Liver (tissue), 8 donors: ENCODE measurements at regions not wholly inside any gene's neighbourhood (a gene's known extent, or its start where the extent isn't known, plus 50 kb on each side); places are given as distances from the start of the nearest gene placed in this dataset.

Experiments used
- DNase-seq: peaks from one replicate; pipeline ENCODE4 v3.0.0-alpha.2; 2017; ENCODE audit warnings: low spot score
- H3K27ac ChIP-seq, 2 donors: one replicate each; pipeline ENCODE4 v1.7.0; 2013; ENCODE audit warnings: inconsistent platforms in 2 of 2, low read length in 2 of 2, control low read depth in 1 of 2, low read depth in 1 of 2, mild to moderate bottlenecking in 1 of 2
- H3K27me3 ChIP-seq, 4 donors: one replicate each; pipeline versions ENCODE4 v1.6.1 to v1.7.0; 2013; ENCODE audit warnings: low read length in 3 of 4, inconsistent platforms in 1 of 4, mild to moderate bottlenecking in 1 of 4, moderate library complexity in 1 of 4; ENCODE audit not compliant: control insufficient read depth in 4 of 4, insufficient read depth in 4 of 4
- H3K36me3 ChIP-seq, 4 donors: one replicate each; pipeline versions ENCODE4 v1.6.1 to v1.7.0; 2013; ENCODE audit warnings: low read length in 3 of 4, mild to moderate bottlenecking in 3 of 4, low read depth in 1 of 4, moderate library complexity in 1 of 4; ENCODE audit not compliant: control insufficient read depth in 4 of 4, insufficient read depth in 3 of 4
- H3K4me1 ChIP-seq, 4 donors: one replicate each; pipeline versions ENCODE4 v1.6.1 to v1.7.0; 2013; ENCODE audit warnings: low read length in 3 of 4, mild to moderate bottlenecking in 3 of 4, moderate library complexity in 1 of 4; ENCODE audit not compliant: control insufficient read depth in 4 of 4, insufficient read depth in 4 of 4
- H3K4me3 ChIP-seq, 3 donors: one replicate each; pipeline versions ENCODE4 v1.6.1 to v1.7.0; 2013; ENCODE audit warnings: low read length in 3 of 3, control low read depth in 1 of 3, low read depth in 1 of 3, mild to moderate bottlenecking in 1 of 3
- H3K9ac ChIP-seq, 2 donors: one replicate each; pipeline ENCODE4 v1.7.0; 2013; ENCODE audit warnings: low read length in 2 of 2, mild to moderate bottlenecking in 2 of 2, moderate library complexity in 2 of 2, control low read depth in 1 of 2, low read depth in 1 of 2
- H3K9me3 ChIP-seq, 4 donors: one replicate each; pipeline versions ENCODE4 v1.6.1 to v1.7.0; 2013; ENCODE audit warnings: low read length in 3 of 4; ENCODE audit not compliant: control insufficient read depth in 4 of 4
- ATF3 ChIP-seq: IDR thresholded peaks from 2 replicates; pipeline ENCODE4 v1.6.1; 2016; ENCODE audit warnings: antibody characterized with exemption
- CTCF ChIP-seq: fragments of 150-350 bp; IDR thresholded peaks from 2 replicates; pipeline ENCODE4 v1.5.1; 2017; ENCODE audit warnings: improper control_type of control experiment, low read depth, low read length; ENCODE audit not compliant: missing input control
- EGR1 ChIP-seq, 2 donors: IDR thresholded peaks; 2 replicates each; pipeline ENCODE4 v1.6.1; 2016 to 2018; ENCODE audit warnings: antibody characterized with exemption in 2 of 2, low read depth in 2 of 2
- FOXA1 ChIP-seq: IDR thresholded peaks from 2 replicates; pipeline ENCODE4 v1.6.1; 2016; ENCODE audit warnings: antibody characterized with exemption
- GABPA ChIP-seq, 2 donors: IDR thresholded peaks in 1 of 2; conservative IDR thresholded peaks in 1 of 2; 2 replicates each; pipeline ENCODE4 v1.6.1; 2016; ENCODE audit warnings: antibody characterized with exemption in 2 of 2, mild to moderate bottlenecking in 1 of 2, moderate library complexity in 1 of 2
- HNF4A ChIP-seq, 2 donors: conservative IDR thresholded peaks; 2 replicates each; pipeline ENCODE4 v1.6.1; 2016; ENCODE audit warnings: antibody characterized with exemption in 2 of 2, mild to moderate bottlenecking in 2 of 2
- HNF4G ChIP-seq: IDR thresholded peaks from 2 replicates; pipeline ENCODE4 v1.6.1; 2016; ENCODE audit warnings: antibody characterized with exemption
- JUND ChIP-seq, 2 donors: IDR thresholded peaks; 2 replicates each; pipeline ENCODE4 v1.6.1; 2016; ENCODE audit warnings: antibody characterized with exemption in 2 of 2
- MAX ChIP-seq: IDR thresholded peaks from 2 replicates; pipeline ENCODE4 v1.6.1; 2016; ENCODE audit warnings: antibody characterized with exemption
- NR2F2 ChIP-seq: IDR thresholded peaks from 2 replicates; pipeline ENCODE4 v1.6.1; 2016; ENCODE audit warnings: antibody characterized with exemption
- RAD21 ChIP-seq, 2 donors: IDR thresholded peaks; 2 replicates each; pipeline ENCODE4 v1.6.1; 2016; ENCODE audit warnings: antibody characterized with exemption in 2 of 2, mild to moderate bottlenecking in 2 of 2
- RXRA ChIP-seq, 2 donors: IDR thresholded peaks; 2 replicates each; pipeline ENCODE4 v1.6.1; 2017 to 2018; ENCODE audit warnings: antibody characterized with exemption in 2 of 2, mild to moderate bottlenecking in 1 of 2
- SP1 ChIP-seq: IDR thresholded peaks from 2 replicates; pipeline ENCODE4 v1.6.1; 2018; ENCODE audit warnings: antibody characterized with exemption, mild to moderate bottlenecking
- TAF1 ChIP-seq: conservative IDR thresholded peaks from 2 replicates; pipeline ENCODE4 v1.6.1; 2016; ENCODE audit warnings: antibody characterized with exemption, mild to moderate bottlenecking
- YY1 ChIP-seq: IDR thresholded peaks from 2 replicates; pipeline ENCODE4 v1.6.1; 2016; ENCODE audit warnings: antibody characterized with exemption, mild to moderate bottlenecking
- ZBTB33 ChIP-seq: IDR thresholded peaks from 2 replicates; pipeline ENCODE4 v1.6.1; 2016; ENCODE audit warnings: antibody characterized with exemption
- WGBS: extraction: QIAGEN DNeasy Blood & Tissue Kit; methylation state at CpG from one replicate; pipeline ENCODE4 v1.1.7; 2013; 5-methylcytosine and 5-hydroxymethylcytosine counted together
- TF ChIP-seq, protein P1 (sequence below): IDR thresholded peaks from 2 replicates; pipeline ENCODE4 v1.6.1; 2016; ENCODE audit warnings: antibody characterized with exemption, mild to moderate bottlenecking
- donor health status: healthy.
- donor health status: healthy.
- donor health status: healthy.
- donor health status: healthy.
- donor health status: healthy.

DNA sequence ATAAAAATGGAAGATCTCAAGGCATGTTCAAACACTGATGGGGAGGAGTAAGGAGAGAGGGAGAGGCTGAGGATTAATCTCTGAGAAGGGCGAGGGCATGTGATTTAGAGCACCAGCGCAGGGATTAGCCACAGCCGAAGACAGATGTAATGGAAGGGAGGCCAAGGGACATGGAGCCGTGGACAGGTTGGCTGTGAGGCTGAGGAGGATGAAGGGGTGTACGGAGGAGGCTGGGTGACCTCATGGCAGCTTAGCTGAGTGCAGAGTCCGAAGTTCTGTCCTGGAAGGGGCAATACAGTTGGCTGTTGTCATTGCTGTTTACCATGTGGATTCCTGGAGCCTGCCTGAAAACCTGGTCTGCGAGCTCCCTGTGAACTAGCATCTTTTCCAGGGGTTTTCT lies 342.8 kb downstream of the RPS6KC1 start:
- 75% methylated on average over 7 of the region's 7 CpGs for WGBS
- Histone ChIP-seq H3K27ac (no peak overlapping the region), H3K9me3 (no peaks in the 10 kb centered on the region), H3K4me3 (no peak overlapping the region), H3K27me3 (no peaks in the 10 kb centered on the region), H3K9ac (no peak overlapping the region), H3K4me1 (no peaks in the 10 kb centered on the region), H3K36me3 (no peaks in the 10 kb centered on the region)
- DNase-seq = no peak
- no peak for TF ChIP-seq MAX

GRCh38 chr1:213394837-213395236 lies 343.8 kb downstream of the RPS6KC1 start:
- H3K4me3 ChIP-seq = no peak overlapping the region
- H3K27ac ChIP-seq = no peak overlapping the region
- H3K36me3 ChIP-seq = no peaks in the 10 kb centered on the region
- no peaks in the 10 kb centered on the region for H3K9me3 ChIP-seq
- H3K9ac ChIP-seq = no peak overlapping the region
- no peak for DNase-seq
- no peaks in the 10 kb centered on the region for H3K4me1 ChIP-seq
- H3K27me3 ChIP-seq = no peaks in the 10 kb centered on the region
- WGBS = 80% methylated on average over 5 of the region's 5 CpGs
- TF ChIP-seq HNF4A (conservative IDR thresholded peaks at IDR 0.05) (no peak), NR2F2 (no peak), MAX (no peak)

DNA sequence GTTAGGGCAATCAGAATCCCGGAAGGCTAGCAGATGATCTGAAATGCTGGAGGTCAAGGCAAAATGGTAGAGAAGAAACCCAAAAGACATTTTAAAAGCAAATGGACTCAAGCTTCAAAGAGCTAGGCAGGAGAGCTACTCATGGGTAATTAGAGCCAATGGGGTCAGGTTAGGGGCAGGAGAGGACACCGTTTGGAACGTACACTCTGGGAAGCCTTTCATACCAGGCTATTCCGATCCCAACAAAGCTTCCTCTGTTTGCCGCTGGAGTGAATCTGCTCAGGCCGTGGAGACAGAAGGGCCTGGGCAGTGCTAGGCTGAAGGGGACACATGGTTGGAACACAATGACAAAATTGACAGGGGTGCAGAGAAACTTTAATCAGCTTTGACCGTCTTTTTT lies 346.6 kb downstream of the RPS6KC1 start:
- H3K27me3 ChIP-seq = no peaks in the 10 kb centered on the region
- H3K4me1 ChIP-seq = no peaks in the 10 kb centered on the region
- TF ChIP-seq HNF4G (no peak), TAF1 (no peak), YY1 (no peak), GABPA (IDR thresholded peaks at IDR 0.05 in 1 of 2, conservative IDR thresholded peaks at IDR 0.05 in 1 of 2) (no peak), CTCF (no peak), HNF4A (conservative IDR thresholded peaks at IDR 0.05) (no peak), FOXA1 (no peak), MAX (no peak), ZBTB33 (no peak), ATF3 (no peak), EGR1 (IDR thresholded peaks at IDR 0.05; ENCODE audit: low read depth in 2 of 2) (no peak), NR2F2 (no peak), SP1 (no peak), JUND (IDR thresholded peaks at IDR 0.05) (no peak), RAD21 (IDR thresholded peaks at IDR 0.05) (no peak), RXRA (IDR thresholded peaks at IDR 0.05) (no peak)
- TF ChIP-seq, protein P1, sequence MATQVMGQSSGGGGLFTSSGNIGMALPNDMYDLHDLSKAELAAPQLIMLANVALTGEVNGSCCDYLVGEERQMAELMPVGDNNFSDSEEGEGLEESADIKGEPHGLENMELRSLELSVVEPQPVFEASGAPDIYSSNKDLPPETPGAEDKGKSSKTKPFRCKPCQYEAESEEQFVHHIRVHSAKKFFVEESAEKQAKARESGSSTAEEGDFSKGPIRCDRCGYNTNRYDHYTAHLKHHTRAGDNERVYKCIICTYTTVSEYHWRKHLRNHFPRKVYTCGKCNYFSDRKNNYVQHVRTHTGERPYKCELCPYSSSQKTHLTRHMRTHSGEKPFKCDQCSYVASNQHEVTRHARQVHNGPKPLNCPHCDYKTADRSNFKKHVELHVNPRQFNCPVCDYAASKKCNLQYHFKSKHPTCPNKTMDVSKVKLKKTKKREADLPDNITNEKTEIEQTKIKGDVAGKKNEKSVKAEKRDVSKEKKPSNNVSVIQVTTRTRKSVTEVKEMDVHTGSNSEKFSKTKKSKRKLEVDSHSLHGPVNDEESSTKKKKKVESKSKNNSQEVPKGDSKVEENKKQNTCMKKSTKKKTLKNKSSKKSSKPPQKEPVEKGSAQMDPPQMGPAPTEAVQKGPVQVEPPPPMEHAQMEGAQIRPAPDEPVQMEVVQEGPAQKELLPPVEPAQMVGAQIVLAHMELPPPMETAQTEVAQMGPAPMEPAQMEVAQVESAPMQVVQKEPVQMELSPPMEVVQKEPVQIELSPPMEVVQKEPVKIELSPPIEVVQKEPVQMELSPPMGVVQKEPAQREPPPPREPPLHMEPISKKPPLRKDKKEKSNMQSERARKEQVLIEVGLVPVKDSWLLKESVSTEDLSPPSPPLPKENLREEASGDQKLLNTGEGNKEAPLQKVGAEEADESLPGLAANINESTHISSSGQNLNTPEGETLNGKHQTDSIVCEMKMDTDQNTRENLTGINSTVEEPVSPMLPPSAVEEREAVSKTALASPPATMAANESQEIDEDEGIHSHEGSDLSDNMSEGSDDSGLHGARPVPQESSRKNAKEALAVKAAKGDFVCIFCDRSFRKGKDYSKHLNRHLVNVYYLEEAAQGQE = no peak
- no peaks in the 10 kb centered on the region for H3K36me3 ChIP-seq
- H3K9ac ChIP-seq = no peak overlapping the region
- no peak overlapping the region for H3K27ac ChIP-seq
- no peak for DNase-seq
- no peak overlapping the region for H3K4me3 ChIP-seq
- H3K9me3 ChIP-seq = no peaks in the 10 kb centered on the region
- 89% methylated on average over 7 of the region's 7 CpGs for WGBS
